MM.1S (cell line): ENCODE measurements at regions not wholly inside any gene's neighbourhood (a gene's known extent, or its start where the extent isn't known, plus 50 kb on each side); places are given as distances from the start of the nearest gene placed in this dataset.
"Not testable (repeated sequence)": the region's sequence is repeated elsewhere in the genome, so short reads cannot be mapped to it uniquely, and the experiment has no call there.

Source experiments
- DNase-seq: peaks from one replicate; pipeline ENCODE4 v3.0.0-alpha.2; 2015
- H2AFZ ChIP-seq: fragments of 300-600 bp; sonication (generic); 2 replicates; pipeline ENCODE4 v1.6.0; 2016; ENCODE audit warnings: antibody characterized with exemption, low read length
- H3F3A ChIP-seq: fragments of 300-600 bp; sonication (generic); 2 replicates; pipeline ENCODE4 v1.6.1; 2016; ENCODE audit warnings: mild to moderate bottlenecking, antibody characterized with exemption, low read length, moderate library complexity, mixed read lengths; ENCODE audit not compliant: insufficient read depth
- H3K27ac ChIP-seq: fragments of 300-600 bp; sonication (generic); 2 replicates; pipeline ENCODE4 v1.5.1; 2016; ENCODE audit warnings: mild to moderate bottlenecking, low read length
- H3K27me3 ChIP-seq: fragments of 300-600 bp; sonication (generic); replicated peaks from 2 replicates; pipeline ENCODE4 v1.6.0; 2016; ENCODE audit warnings: low read length; ENCODE audit not compliant: insufficient read depth
- H3K36me3 ChIP-seq: fragments of 300-600 bp; sonication (generic); replicated peaks from 2 replicates; pipeline ENCODE4 v1.6.1; 2016; ENCODE audit warnings: mild to moderate bottlenecking, low read length, mixed read lengths; ENCODE audit not compliant: insufficient read depth
- H3K4me1 ChIP-seq: fragments of 300-600 bp; sonication (generic); 2 replicates; pipeline ENCODE4 v1.6.1; 2016; ENCODE audit warnings: low read length, mixed read lengths
- H3K4me2 ChIP-seq: fragments of 300-600 bp; sonication (generic); 2 replicates; pipeline ENCODE4 v1.6.0; 2016; ENCODE audit warnings: low read depth, low read length
- H3K4me3 ChIP-seq: fragments of 300-600 bp; sonication (generic); 2 replicates; pipeline ENCODE4 v1.5.1; 2016; ENCODE audit warnings: low read length, mixed read lengths
- H3K79me2 ChIP-seq: fragments of 300-600 bp; sonication (generic); 2 replicates; pipeline ENCODE4 v1.6.1; 2016; ENCODE audit warnings: mixed run types, low read length, mixed read lengths
- H3K9ac ChIP-seq: fragments of 300-600 bp; sonication (generic); 2 replicates; pipeline ENCODE4 v1.6.1; 2016; ENCODE audit warnings: low read length, mixed read lengths
- H3K9me2 ChIP-seq: fragments of 300-600 bp; sonication (generic); replicated peaks from 2 replicates; pipeline ENCODE4 v1.6.1; 2016; ENCODE audit warnings: mild to moderate bottlenecking, low read length, mixed read lengths; ENCODE audit not compliant: insufficient read depth
- H3K9me3 ChIP-seq: fragments of 300-600 bp; sonication (generic); replicated peaks from 2 replicates; pipeline ENCODE4 v1.6.1; 2016; ENCODE audit warnings: mild to moderate bottlenecking, low read length, mixed read lengths; ENCODE audit not compliant: insufficient read depth
- H4K20me1 ChIP-seq: fragments of 300-600 bp; sonication (generic); 2 replicates; pipeline ENCODE4 v1.6.1; 2016; ENCODE audit warnings: mild to moderate bottlenecking, low read length, moderate library complexity, mixed read lengths; ENCODE audit not compliant: insufficient read depth
- CTCF ChIP-seq: fragments of 300-600 bp; sonication (generic); IDR thresholded peaks from 2 replicates; pipeline ENCODE4 v1.5.1; 2016; ENCODE audit warnings: antibody characterized with exemption, low read length, mixed read lengths
- EZH2 ChIP-seq: fragments of 300-600 bp; sonication (generic); optimal IDR thresholded peaks from 2 replicates; pipeline ENCODE3; 2017; ENCODE audit warnings: low read depth, mild to moderate bottlenecking, antibody characterized with exemption, low read length, mixed read lengths
- EZH2phosphoT487 ChIP-seq: fragments of 300-600 bp; sonication (generic); IDR thresholded peaks from 2 replicates; pipeline ENCODE4 v1.6.1; 2018; ENCODE audit warnings: antibody characterized with exemption, low read length

DNA sequence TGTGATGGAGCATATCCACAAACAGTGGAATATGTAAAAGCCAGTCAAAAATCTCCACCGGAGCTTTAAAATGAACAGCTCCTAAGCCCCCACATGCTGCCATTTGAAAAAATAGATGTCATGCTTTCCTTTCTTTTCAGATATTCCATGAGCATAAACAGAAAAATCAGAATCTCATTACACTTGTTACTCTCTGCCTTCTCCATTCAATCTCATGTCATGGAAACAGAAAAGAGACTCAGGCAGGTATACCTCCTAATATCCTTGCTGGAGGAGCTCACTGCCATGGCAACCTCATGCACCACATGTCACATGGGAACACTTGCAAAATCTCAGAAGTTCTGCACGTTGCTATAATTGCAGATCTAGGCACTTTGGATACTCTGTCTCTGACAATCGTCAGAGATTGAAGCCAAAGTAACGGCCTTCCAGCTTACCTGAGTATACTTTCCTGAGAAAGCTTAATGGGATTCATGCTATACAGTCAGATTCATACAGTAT lies 317.0 kb upstream of the ADAMTS9 start:
- Histone ChIP-seq H3K9me2 (no peaks in the 10 kb centered on the region), H3K4me3 (no peak overlapping the region), H3K9ac (no peak overlapping the region), H3K36me3 (no peaks in the 10 kb centered on the region), H2AFZ (no peak overlapping the region), H3F3A (no peaks in the 10 kb centered on the region), H3K4me1 (no peaks in the 10 kb centered on the region), H3K27me3 (no peaks in the 10 kb centered on the region), H3K9me3 (no peaks in the 10 kb centered on the region), H3K27ac (no peak overlapping the region), H3K79me2 (no peaks in the 10 kb centered on the region), H4K20me1 (no peaks in the 10 kb centered on the region), H3K4me2 (no peak overlapping the region)
- DNase-seq: no peak
- TF ChIP-seq EZH2 (no peak), EZH2phosphoT487 (no peak), CTCF (no peak)

DNA sequence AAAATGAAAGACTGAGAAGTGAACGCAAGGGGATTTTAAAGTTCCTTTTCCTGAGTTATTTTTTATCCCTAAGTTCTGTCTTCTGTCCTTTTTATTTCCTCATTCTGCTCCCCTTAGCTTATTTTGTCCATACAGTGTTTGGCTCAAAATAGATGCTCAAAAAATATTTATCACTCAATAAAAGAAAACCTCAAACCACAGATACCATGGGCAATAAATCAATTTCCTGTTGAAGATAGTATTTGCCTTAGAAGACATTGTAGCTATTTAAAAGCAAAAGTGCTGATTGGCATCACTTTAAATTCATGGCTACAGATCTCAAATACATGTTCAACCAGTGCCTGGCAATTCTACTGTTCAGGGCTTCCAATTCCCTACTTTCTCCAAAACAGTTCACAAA lies 316.5 kb upstream of the ADAMTS9 start:
- H3K4me2 ChIP-seq: no peak overlapping the region
- no peaks in the 10 kb centered on the region for H4K20me1 ChIP-seq
- no peaks in the 10 kb centered on the region for H3K9me3 ChIP-seq
- no peaks in the 10 kb centered on the region for H3K36me3 ChIP-seq
- no peaks in the 10 kb centered on the region for H3K4me1 ChIP-seq
- no peak overlapping the region for H3K4me3 ChIP-seq
- H2AFZ ChIP-seq: no peak overlapping the region
- H3K79me2 ChIP-seq: no peaks in the 10 kb centered on the region
- H3K27me3 ChIP-seq: no peaks in the 10 kb centered on the region
- no peak overlapping the region for H3K27ac ChIP-seq
- TF ChIP-seq CTCF: no peak
- TF ChIP-seq EZH2: no peak
- no peak for TF ChIP-seq EZH2phosphoT487
- no peaks in the 10 kb centered on the region for H3K9me2 ChIP-seq
- H3K9ac ChIP-seq: no peak overlapping the region
- DNase-seq: no peak
- no peaks in the 10 kb centered on the region for H3F3A ChIP-seq

GRCh38 chr3:65001119-65001518 lies 313.3 kb upstream of the ADAMTS9 start:
- H3K4me1 ChIP-seq, H3F3A ChIP-seq, H3K27ac ChIP-seq, H3K36me3 ChIP-seq, H3K27me3 ChIP-seq, H2AFZ ChIP-seq, DNase-seq, H3K4me2 ChIP-seq, H3K9ac ChIP-seq, H3K4me3 ChIP-seq, H3K9me3 ChIP-seq, H3K79me2 ChIP-seq, H4K20me1 ChIP-seq, H3K9me2 ChIP-seq: not testable (repeated sequence)

- no peaks in the 10 kb centered on the region for H3K79me2 ChIP-seq
- no peaks in the 10 kb centered on the region for H4K20me1 ChIP-seq
- no peaks in the 10 kb centered on the region for H3F3A ChIP-seq
- no peak overlapping the region for H3K9ac ChIP-seq
- H3K4me1 ChIP-seq: no peaks in the 10 kb centered on the region
- no peak overlapping the region for H3K4me3 ChIP-seq
- TF ChIP-seq EZH2 (no peak), EZH2phosphoT487 (no peak), CTCF (no peak)
- H3K4me2 ChIP-seq: no peak overlapping the region
- no peak for DNase-seq
- H3K36me3 ChIP-seq: no peaks in the 10 kb centered on the region
- no peaks in the 10 kb centered on the region for H3K9me3 ChIP-seq
- H3K27me3 ChIP-seq: no peaks in the 10 kb centered on the region
- no peaks in the 10 kb centered on the region for H3K9me2 ChIP-seq
- H2AFZ ChIP-seq: no peak overlapping the region
- no peak overlapping the region for H3K27ac ChIP-seq
These were observed 310.5 kb upstream of the ADAMTS9 start for GRCh38 chr3:64998317-64998716.
